ENCODE measurements at regions not wholly inside any gene's neighbourhood (a gene's known extent, or its start where the extent isn't known, plus 50 kb on each side); places are given as distances from the start of the nearest gene placed in this dataset.

- H3K4me3 ChIP-seq (ENCODE audit: low read depth, low read length) = no peak overlapping the region
- no peak for FAIRE-seq
- DNase-seq (ENCODE audit: low read depth) = no peak
- H3K36me3 ChIP-seq (ENCODE audit: control insufficient read depth, insufficient read depth, low read length) = no peaks in the 10 kb centered on the region
- TF ChIP-seq CTCF (IDR thresholded peaks at IDR 0.05; ENCODE audit: insufficient read depth, low read length, severe bottlenecking) = no peak
- H3K27me3 ChIP-seq (ENCODE audit: control insufficient read depth, insufficient read depth, low read length) = no peaks in the 10 kb centered on the region
Measured at GRCh38 chr18:38826247-38826646, 1260.6 kb upstream of the CELF4 start.

- DNase-seq (ENCODE audit: low read depth) (no peak), FAIRE-seq (no peak)
- H3K36me3 ChIP-seq (ENCODE audit: control insufficient read depth, insufficient read depth, low read length) = no peaks in the 10 kb centered on the region
- no peaks in the 10 kb centered on the region for H3K27me3 ChIP-seq (ENCODE audit: control insufficient read depth, insufficient read depth, low read length)
- no peak overlapping the region for H3K4me3 ChIP-seq (ENCODE audit: low read depth, low read length)
- no peak for TF ChIP-seq CTCF (IDR thresholded peaks at IDR 0.05; ENCODE audit: insufficient read depth, low read length, severe bottlenecking)
Measured at GRCh38 chr18:38811209-38811608, 1245.6 kb upstream of the CELF4 start.

GRCh38 chr18:38810789-38811188, 1245.2 kb upstream of the CELF4 start:
- FAIRE-seq = no peak
- DNase-seq (ENCODE audit: low read depth) = no peak
- Histone ChIP-seq H3K4me3 (ENCODE audit: low read depth, low read length) (no peak overlapping the region), H3K27me3 (ENCODE audit: control insufficient read depth, insufficient read depth, low read length) (no peaks in the 10 kb centered on the region), H3K36me3 (ENCODE audit: control insufficient read depth, insufficient read depth, low read length) (no peaks in the 10 kb centered on the region)
- no peak for TF ChIP-seq CTCF (IDR thresholded peaks at IDR 0.05; ENCODE audit: insufficient read depth, low read length, severe bottlenecking)

GRCh38 chr18:38807915-38808314, 1242.3 kb upstream of the CELF4 start:
- no peaks in the 10 kb centered on the region for H3K27me3 ChIP-seq (ENCODE audit: control insufficient read depth, insufficient read depth, low read length)
- FAIRE-seq (no peak), DNase-seq (ENCODE audit: low read depth) (no peak)
- H3K36me3 ChIP-seq (ENCODE audit: control insufficient read depth, insufficient read depth, low read length) = no peaks in the 10 kb centered on the region
- no peak for TF ChIP-seq CTCF (IDR thresholded peaks at IDR 0.05; ENCODE audit: insufficient read depth, low read length, severe bottlenecking)
- no peak overlapping the region for H3K4me3 ChIP-seq (ENCODE audit: low read depth, low read length)

- DNase-seq (ENCODE audit: low read depth) (no peak), FAIRE-seq (no peak)
- H3K27me3 ChIP-seq (ENCODE audit: control insufficient read depth, insufficient read depth, low read length) = no peaks in the 10 kb centered on the region
Measured at GRCh38 chr18:38805256-38805655, 1239.7 kb upstream of the CELF4 start.

More at GRCh38 chr18:38805256-38805655, 1239.7 kb upstream of the CELF4 start:
- Histone ChIP-seq H3K36me3 (ENCODE audit: control insufficient read depth, insufficient read depth, low read length) (no peaks in the 10 kb centered on the region), H3K4me3 (ENCODE audit: low read depth, low read length) (no peak overlapping the region)
- TF ChIP-seq CTCF (IDR thresholded peaks at IDR 0.05; ENCODE audit: insufficient read depth, low read length, severe bottlenecking) = no peak

Data from bronchial epithelial cell (primary cell).